ENCODE measurements at regions not wholly inside any gene's neighbourhood (a gene's known extent, or its start where the extent isn't known, plus 50 kb on each side); places are given as distances from the start of the nearest gene placed in this dataset.

- Histone ChIP-seq H4K20me1 (ENCODE audit: insufficient read depth, poor library complexity, severe bottlenecking) (no peaks in the 10 kb centered on the region), H3K4me1 (ENCODE audit: insufficient read depth) (no peaks in the 10 kb centered on the region)
- 89% methylated on average over 2 of the region's 2 CpGs for WGBS (ENCODE audit: low lambda C conversion rate, missing lambda C conversion rate)
Observed at GRCh38 chr18:6489977-6490376, 75.3 kb upstream of the L3MBTL4 start.

GRCh38 chr18:6493194-6493593, 78.5 kb upstream of the L3MBTL4 start:
- TF ChIP-seq EZH2phosphoT487 (IDR thresholded peaks at IDR 0.05; ENCODE audit: low read depth, severe bottlenecking, unreplicated experiment) = no peak
- TF ChIP-seq EZH2 (IDR thresholded peaks at IDR 0.05; ENCODE audit: borderline replicate concordance) = no peak
- no peak for TF ChIP-seq CTCF (IDR thresholded peaks at IDR 0.05; ENCODE audit: poor library complexity)

More at GRCh38 chr18:6489977-6490376, 75.3 kb upstream of the L3MBTL4 start:
- DNase-seq (ENCODE audit: low spot score) = no peak
- Histone ChIP-seq H3K27me3 (no peaks in the 10 kb centered on the region), H3K36me3 (replicated peaks; ENCODE audit: insufficient read depth, low read depth) (no peaks in the 10 kb centered on the region), H3K4me3 (no peak overlapping the region), H3K79me2 (no peaks in the 10 kb centered on the region), H3K4me2 (no peak overlapping the region), H2AFZ (no peak overlapping the region), H3K9me2 (replicated peaks; ENCODE audit: insufficient read depth) (no peaks in the 10 kb centered on the region), H3K27ac (no peak overlapping the region), H3K9me3 (ENCODE audit: low read depth) (no peaks in the 10 kb centered on the region)
- TF ChIP-seq EZH2phosphoT487 (IDR thresholded peaks at IDR 0.05; ENCODE audit: low read depth, severe bottlenecking, unreplicated experiment) (no peak), CTCF (IDR thresholded peaks at IDR 0.05; ENCODE audit: poor library complexity) (no peak), EZH2 (IDR thresholded peaks at IDR 0.05; ENCODE audit: borderline replicate concordance) (no peak)

DNA sequence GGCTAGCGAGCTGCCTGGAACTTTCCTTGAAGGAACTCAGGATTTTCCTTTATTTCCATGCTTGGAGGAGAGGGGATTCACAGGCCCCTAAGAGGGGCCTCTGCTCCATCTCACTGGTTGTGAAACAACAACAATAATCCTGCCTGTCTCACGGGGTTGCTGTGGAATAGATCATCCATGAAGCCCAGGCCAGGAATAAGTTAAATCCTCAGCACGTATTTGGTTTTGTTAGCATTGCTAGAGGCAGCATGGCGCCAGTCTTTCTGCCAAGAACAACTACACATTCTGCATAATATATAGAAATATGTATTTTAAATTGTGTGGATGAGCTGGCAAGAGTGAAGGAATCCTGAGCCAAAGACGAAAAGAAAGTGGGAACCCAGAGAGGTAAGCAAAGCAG, 80.8 kb upstream of the L3MBTL4 start:
- Histone ChIP-seq H3K9me2 (replicated peaks; ENCODE audit: insufficient read depth) (no peaks in the 10 kb centered on the region), H3K36me3 (replicated peaks; ENCODE audit: insufficient read depth, low read depth) (no peaks in the 10 kb centered on the region), H4K20me1 (ENCODE audit: insufficient read depth, poor library complexity, severe bottlenecking) (no peaks in the 10 kb centered on the region), H3K4me2 (no peak overlapping the region), H3K79me2 (no peaks in the 10 kb centered on the region), H3K4me3 (no peak overlapping the region), H2AFZ (no peak overlapping the region), H3K27me3 (no peaks in the 10 kb centered on the region), H3K27ac (no peak overlapping the region), H3K4me1 (ENCODE audit: insufficient read depth) (no peaks in the 10 kb centered on the region), H3K9me3 (ENCODE audit: low read depth) (no peaks in the 10 kb centered on the region)
- 81% methylated on average over 5 of the region's 5 CpGs for WGBS (ENCODE audit: low lambda C conversion rate, missing lambda C conversion rate)
- no peak for DNase-seq (ENCODE audit: low spot score)
- TF ChIP-seq CTCF (IDR thresholded peaks at IDR 0.05; ENCODE audit: poor library complexity) (no peak), EZH2 (IDR thresholded peaks at IDR 0.05; ENCODE audit: borderline replicate concordance) (no peak), EZH2phosphoT487 (IDR thresholded peaks at IDR 0.05; ENCODE audit: low read depth, severe bottlenecking, unreplicated experiment) (no peak)

More at GRCh38 chr18:6493194-6493593, 78.5 kb upstream of the L3MBTL4 start:
- H3K27me3 ChIP-seq = no peaks in the 10 kb centered on the region
- H3K9me2 ChIP-seq (replicated peaks; ENCODE audit: insufficient read depth) = no peaks in the 10 kb centered on the region
- no peaks in the 10 kb centered on the region for H3K79me2 ChIP-seq
- H3K27ac ChIP-seq = no peak overlapping the region
- H3K4me3 ChIP-seq = no peak overlapping the region
- no peaks in the 10 kb centered on the region for H4K20me1 ChIP-seq (ENCODE audit: insufficient read depth, poor library complexity, severe bottlenecking)
- no peaks in the 10 kb centered on the region for H3K4me1 ChIP-seq (ENCODE audit: insufficient read depth)
- no peak for DNase-seq (ENCODE audit: low spot score)
- H2AFZ ChIP-seq = no peak overlapping the region
- H3K36me3 ChIP-seq (replicated peaks; ENCODE audit: insufficient read depth, low read depth) = no peaks in the 10 kb centered on the region
- H3K9me3 ChIP-seq (ENCODE audit: low read depth) = no peaks in the 10 kb centered on the region
- no peak overlapping the region for H3K4me2 ChIP-seq
- WGBS (ENCODE audit: low lambda C conversion rate, missing lambda C conversion rate) = 63% methylated on average over 5 of the region's 5 CpGs

- no peak overlapping the region for H3K4me2 ChIP-seq
- H4K20me1 ChIP-seq (ENCODE audit: insufficient read depth, poor library complexity, severe bottlenecking) = no peaks in the 10 kb centered on the region
- DNase-seq (ENCODE audit: low spot score) = no peak
- no peak overlapping the region for H2AFZ ChIP-seq
- WGBS (ENCODE audit: low lambda C conversion rate, missing lambda C conversion rate) = 91% methylated on average over 4 of the region's 4 CpGs
- no peaks in the 10 kb centered on the region for H3K79me2 ChIP-seq
- no peaks in the 10 kb centered on the region for H3K9me2 ChIP-seq (replicated peaks; ENCODE audit: insufficient read depth)
- no peaks in the 10 kb centered on the region for H3K36me3 ChIP-seq (replicated peaks; ENCODE audit: insufficient read depth, low read depth)
- H3K27ac ChIP-seq = no peak overlapping the region
- TF ChIP-seq EZH2 (IDR thresholded peaks at IDR 0.05; ENCODE audit: borderline replicate concordance) (no peak), EZH2phosphoT487 (IDR thresholded peaks at IDR 0.05; ENCODE audit: low read depth, severe bottlenecking, unreplicated experiment) (no peak), CTCF (IDR thresholded peaks at IDR 0.05; ENCODE audit: poor library complexity) (no peak)
- no peaks in the 10 kb centered on the region for H3K27me3 ChIP-seq
- no peaks in the 10 kb centered on the region for H3K4me1 ChIP-seq (ENCODE audit: insufficient read depth)
- H3K4me3 ChIP-seq = no peak overlapping the region
- no peaks in the 10 kb centered on the region for H3K9me3 ChIP-seq (ENCODE audit: low read depth)
Observed at GRCh38 chr18:6497543-6497942, 82.8 kb upstream of the L3MBTL4 start.
